H1 (cell line): ENCODE measurements at regions not wholly inside any gene's neighbourhood (a gene's known extent, or its start where the extent isn't known, plus 50 kb on each side); places are given as distances from the start of the nearest gene placed in this dataset.

Source experiments
- CBX5 ChIP-seq: fragments of 300-800, 300-1000 bp; sonication (generic); IDR thresholded peaks from 2 replicates; pipeline ENCODE4 v1.7.1; 2016; ENCODE audit warnings: antibody characterized with exemption, low read length, low read depth
- CTBP2 ChIP-seq: IDR thresholded peaks from 2 replicates; pipeline ENCODE4 v1.7.0; 2011; ENCODE audit warnings: borderline replicate concordance, mild to moderate bottlenecking, moderate library complexity, mixed read lengths, low read length; ENCODE audit not compliant: insufficient read depth, insufficient read length
- EZH2 ChIP-seq: fragments of 200-600 bp; sonication (generic); IDR thresholded peaks from 2 replicates; pipeline ENCODE4 v1.7.1; 2012; ENCODE audit warnings: low read depth, mild to moderate bottlenecking, moderate library complexity, low read length, inconsistent platforms; ENCODE audit not compliant: severe bottlenecking
- GABPA ChIP-seq: IDR thresholded peaks from 2 replicates; pipeline ENCODE4 v1.6.1; 2011; ENCODE audit warnings: mild to moderate bottlenecking, low read length, moderate library complexity, borderline replicate concordance; ENCODE audit not compliant: insufficient read depth
- NRF1 ChIP-seq: IDR thresholded peaks from 2 replicates; pipeline ENCODE4 v1.6.1; 2011; ENCODE audit warnings: mild to moderate bottlenecking, low read depth, low read length, improper control_type of control experiment
- TCF12 ChIP-seq: IDR thresholded peaks from 2 replicates; pipeline ENCODE4 v1.6.1; 2011; ENCODE audit warnings: low read depth, mild to moderate bottlenecking, low read length
- YY1 ChIP-seq: IDR thresholded peaks from 2 replicates; pipeline ENCODE4 v1.6.1; 2011; ENCODE audit warnings: low read depth, mild to moderate bottlenecking, low read length
- TF ChIP-seq, protein P1 (sequence below), 3 experiments: IDR thresholded peaks; 1 replicate in 2 of 3; 2 replicates in 1 of 3; pipeline versions ENCODE4 v1.5.1 to v1.6.1; 2011; ENCODE audit warnings: low read length in 3 of 3, mild to moderate bottlenecking in 3 of 3, inconsistent platforms in 2 of 3, low read depth in 1 of 3, moderate library complexity in 1 of 3; ENCODE audit not compliant: insufficient read depth in 1 of 3; ENCODE audit errors: control extremely low read depth in 1 of 3
- TF ChIP-seq, protein P2 (sequence below): IDR thresholded peaks from 2 replicates; pipeline ENCODE4 v1.6.1; 2012; ENCODE audit warnings: inconsistent platforms

DNA sequence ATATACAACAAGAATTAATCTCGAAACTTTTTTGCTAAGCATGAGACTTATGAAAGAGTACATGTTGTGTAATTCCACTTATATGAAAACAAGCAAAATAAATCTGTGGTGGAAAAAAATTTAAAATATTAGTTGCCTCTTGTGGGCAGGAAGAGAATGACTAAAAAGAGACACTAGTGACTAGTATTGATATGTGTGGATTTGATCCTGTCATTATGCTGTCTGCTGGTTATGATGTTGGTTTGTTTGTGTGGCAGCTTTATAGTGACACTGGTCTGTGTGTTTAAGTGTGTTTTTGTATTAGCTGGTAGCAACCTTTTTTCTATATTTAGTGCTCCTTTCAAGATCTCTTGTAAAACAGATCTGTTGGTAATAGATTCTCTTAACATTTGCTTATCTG lies 267.8 kb upstream of the NRIP1 start:
- TF ChIP-seq, protein P1, sequence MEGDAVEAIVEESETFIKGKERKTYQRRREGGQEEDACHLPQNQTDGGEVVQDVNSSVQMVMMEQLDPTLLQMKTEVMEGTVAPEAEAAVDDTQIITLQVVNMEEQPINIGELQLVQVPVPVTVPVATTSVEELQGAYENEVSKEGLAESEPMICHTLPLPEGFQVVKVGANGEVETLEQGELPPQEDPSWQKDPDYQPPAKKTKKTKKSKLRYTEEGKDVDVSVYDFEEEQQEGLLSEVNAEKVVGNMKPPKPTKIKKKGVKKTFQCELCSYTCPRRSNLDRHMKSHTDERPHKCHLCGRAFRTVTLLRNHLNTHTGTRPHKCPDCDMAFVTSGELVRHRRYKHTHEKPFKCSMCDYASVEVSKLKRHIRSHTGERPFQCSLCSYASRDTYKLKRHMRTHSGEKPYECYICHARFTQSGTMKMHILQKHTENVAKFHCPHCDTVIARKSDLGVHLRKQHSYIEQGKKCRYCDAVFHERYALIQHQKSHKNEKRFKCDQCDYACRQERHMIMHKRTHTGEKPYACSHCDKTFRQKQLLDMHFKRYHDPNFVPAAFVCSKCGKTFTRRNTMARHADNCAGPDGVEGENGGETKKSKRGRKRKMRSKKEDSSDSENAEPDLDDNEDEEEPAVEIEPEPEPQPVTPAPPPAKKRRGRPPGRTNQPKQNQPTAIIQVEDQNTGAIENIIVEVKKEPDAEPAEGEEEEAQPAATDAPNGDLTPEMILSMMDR (IDR thresholded peaks at IDR 0.05; ENCODE audit: control extremely low read depth in 1 of 3, insufficient read depth in 1 of 3, low read depth in 1 of 3, low read length in 3 of 3), result no peak
- TF ChIP-seq CBX5 (no peak), TCF12 (no peak), EZH2 (no peak), YY1 (no peak), GABPA (no peak), NRF1 (no peak), CTBP2 (no peak)
- TF ChIP-seq, protein P2, sequence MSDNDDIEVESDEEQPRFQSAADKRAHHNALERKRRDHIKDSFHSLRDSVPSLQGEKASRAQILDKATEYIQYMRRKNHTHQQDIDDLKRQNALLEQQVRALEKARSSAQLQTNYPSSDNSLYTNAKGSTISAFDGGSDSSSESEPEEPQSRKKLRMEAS, result no peak
